ENCODE measurements at regions not wholly inside any gene's neighbourhood (a gene's known extent, or its start where the extent isn't known, plus 50 kb on each side); places are given as distances from the start of the nearest gene placed in this dataset.
"Not testable (repeated sequence)": the region's sequence is repeated elsewhere in the genome, so short reads cannot be mapped to it uniquely, and the experiment has no call there.

GRCh38 chr1:196121181-196121580 lies 487.1 kb downstream of the KCNT2 start:
- H3K4me3 Mint-ChIP-seq, result no peak overlapping the region
- no peak overlapping the region for H3K27ac Mint-ChIP-seq
- no peaks in the 10 kb centered on the region for H3K4me1 Mint-ChIP-seq
- TF ChIP-seq CTCF (IDR thresholded peaks at IDR 0.05), result no peak
- no peak for DNase-seq
- peaks cover 3% of the 10 kb centered on the region for H3K27me3 Mint-ChIP-seq (ENCODE audit: low read depth, poor library complexity)
- H3K9me3 Mint-ChIP-seq, result no peaks in the 10 kb centered on the region
- H3K36me3 Mint-ChIP-seq (ENCODE audit: low read depth), result no peaks in the 10 kb centered on the region

GRCh38 chr1:196115646-196116045 lies 492.6 kb downstream of the KCNT2 start:
- TF ChIP-seq CTCF (IDR thresholded peaks at IDR 0.05), result no peak
- peak; percentile 9 for DNase-seq
- H3K36me3 Mint-ChIP-seq (ENCODE audit: low read depth), result no peaks in the 10 kb centered on the region
- peaks cover 1% of the 10 kb centered on the region for H3K9me3 Mint-ChIP-seq
- H3K4me1 Mint-ChIP-seq, result no peaks in the 10 kb centered on the region
- H3K27me3 Mint-ChIP-seq (ENCODE audit: low read depth, poor library complexity), result no peaks in the 10 kb centered on the region
- no peak overlapping the region for H3K27ac Mint-ChIP-seq
- H3K4me3 Mint-ChIP-seq, result no peak overlapping the region

DNA sequence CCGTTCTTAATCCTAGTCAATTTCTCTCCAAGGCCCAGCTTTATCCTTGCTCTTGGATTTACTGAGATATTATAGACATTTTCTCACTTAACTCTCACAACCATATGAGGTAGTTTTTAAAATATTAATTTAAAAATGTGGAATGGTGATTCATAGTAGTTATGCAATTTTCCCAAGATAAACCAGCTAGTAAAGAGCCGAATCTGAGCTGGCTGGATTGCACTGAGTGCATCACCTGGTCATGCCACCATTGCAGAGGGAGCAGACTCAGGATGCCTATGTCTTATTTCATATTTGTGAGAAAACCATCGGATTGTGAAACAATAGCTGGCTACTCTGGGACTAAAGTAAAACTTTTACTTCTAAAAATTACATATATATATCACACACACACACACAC lies 494.0 kb downstream of the KCNT2 start:
- H3K4me3 Mint-ChIP-seq, result no peak overlapping the region
- H3K4me1 Mint-ChIP-seq, result no peaks in the 10 kb centered on the region

DNA sequence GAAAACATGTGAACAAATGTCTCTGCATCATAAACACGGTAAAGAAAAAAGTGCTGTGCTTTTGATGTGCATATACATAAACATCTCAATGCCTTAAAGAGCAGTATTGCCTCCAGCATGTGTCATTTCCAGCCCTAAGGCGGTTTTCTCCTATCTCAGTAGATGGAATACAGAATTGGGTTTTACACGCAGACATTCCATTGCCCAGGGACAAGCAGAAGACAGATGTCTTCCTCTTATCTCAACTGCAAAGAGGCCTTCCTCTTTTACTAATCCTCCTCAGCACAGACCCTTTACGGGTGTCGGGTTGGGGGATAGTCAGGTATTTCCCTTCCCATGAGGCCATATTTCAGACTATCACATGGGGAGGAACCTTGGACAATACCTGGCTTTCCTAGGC lies 499.2 kb downstream of the KCNT2 start:
- H3K27me3 Mint-ChIP-seq (ENCODE audit: low read depth, poor library complexity); H3K27ac Mint-ChIP-seq; DNase-seq: not testable (repeated sequence)

More for the DNA sequence above, 494.0 kb downstream of the KCNT2 start:
- DNase-seq, result no peak
- no peak for TF ChIP-seq CTCF (IDR thresholded peaks at IDR 0.05)
- H3K27me3 Mint-ChIP-seq (ENCODE audit: low read depth, poor library complexity), result peaks cover 3% of the 10 kb centered on the region
- no peaks in the 10 kb centered on the region for H3K36me3 Mint-ChIP-seq (ENCODE audit: low read depth)
- H3K9me3 Mint-ChIP-seq, result peaks cover 13% of the 10 kb centered on the region
- H3K27ac Mint-ChIP-seq, result no peak overlapping the region

DNA sequence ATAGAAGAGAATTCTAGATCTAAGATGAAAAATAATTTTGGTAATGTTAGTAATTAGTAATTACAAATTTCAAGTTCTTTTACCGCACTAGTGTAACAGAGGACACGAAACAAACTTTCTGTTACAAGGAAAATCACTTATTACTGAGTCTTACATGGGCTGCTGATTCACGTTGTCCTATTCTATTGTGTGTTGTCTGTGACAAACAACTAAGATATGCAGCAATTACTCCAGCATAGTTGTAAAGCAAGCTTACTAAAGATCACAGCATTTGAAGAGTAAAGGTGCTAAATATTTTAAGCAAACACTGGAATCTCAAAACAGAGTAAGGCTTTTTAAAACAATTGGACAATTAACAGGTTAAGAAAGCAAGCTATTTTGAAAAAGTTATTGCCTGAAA lies 502.3 kb downstream of the KCNT2 start:
- Mint-ChIP-seq H3K27me3 (ENCODE audit: low read depth, poor library complexity) (peaks cover 3% of the 10 kb centered on the region), H3K27ac (no peak overlapping the region), H3K36me3 (ENCODE audit: low read depth) (no peaks in the 10 kb centered on the region), H3K4me1 (no peaks in the 10 kb centered on the region), H3K9me3 (peaks cover 38% of the 10 kb centered on the region), H3K4me3 (no peak overlapping the region)
- no peak for TF ChIP-seq CTCF (IDR thresholded peaks at IDR 0.05)
- DNase-seq, result no peak

More for the DNA sequence above, 499.2 kb downstream of the KCNT2 start:
- H3K4me1 Mint-ChIP-seq; H3K4me3 Mint-ChIP-seq; H3K36me3 Mint-ChIP-seq (ENCODE audit: low read depth): not testable (repeated sequence)
- peaks cover 13% of the 10 kb centered on the region for H3K9me3 Mint-ChIP-seq

- peaks cover 29% of the 10 kb centered on the region for H3K9me3 Mint-ChIP-seq
- no peak overlapping the region for H3K4me3 Mint-ChIP-seq
- H3K27me3 Mint-ChIP-seq (ENCODE audit: low read depth, poor library complexity), result no peaks in the 10 kb centered on the region
- DNase-seq, result no peak
- H3K4me1 Mint-ChIP-seq, result no peaks in the 10 kb centered on the region
- no peaks in the 10 kb centered on the region for H3K36me3 Mint-ChIP-seq (ENCODE audit: low read depth)
- TF ChIP-seq CTCF (IDR thresholded peaks at IDR 0.05), result no peak
- no peak overlapping the region for H3K27ac Mint-ChIP-seq
These were observed 505.4 kb downstream of the KCNT2 start for GRCh38 chr1:196102826-196103225.
